OCI-LY3 (cell line): ENCODE measurements at regions not wholly inside any gene's neighbourhood (a gene's known extent, or its start where the extent isn't known, plus 50 kb on each side); places are given as distances from the start of the nearest gene placed in this dataset.

Source experiments
- CTCF ChIP-seq: fragments of 200-600, 300-600 bp; sonication (generic); IDR thresholded peaks from 2 replicates; pipeline ENCODE4 v1.5.1; 2014; ENCODE audit warnings: antibody characterized with exemption, low read length, low read depth
- EZH2phosphoT487 ChIP-seq: fragments of 200-600 bp; shearing (Covaris generic); IDR thresholded peaks from 2 replicates; pipeline ENCODE4 v1.6.1; 2018; ENCODE audit warnings: antibody characterized with exemption, mixed run types, low read depth

DNA sequence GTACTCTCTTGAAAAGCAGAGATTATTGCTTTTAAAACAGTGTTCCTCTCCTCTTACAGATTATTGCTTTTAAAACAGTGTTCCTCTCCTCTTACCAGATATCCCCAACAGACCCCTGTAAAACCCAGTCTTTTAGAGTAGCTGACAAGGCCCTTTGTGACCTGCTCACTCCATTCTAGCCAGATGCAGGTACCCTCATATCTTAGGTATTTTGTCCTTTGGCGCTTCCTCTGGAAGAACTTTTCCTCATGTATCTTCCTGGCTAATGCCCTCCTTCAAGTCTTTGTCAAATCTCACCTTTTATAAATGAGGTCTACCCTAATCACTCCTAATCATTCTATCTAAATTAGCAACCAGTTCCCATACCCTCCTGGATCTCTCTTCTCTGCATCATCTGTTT lies 536.0 kb downstream of the BTBD3 start:
- no peak for TF ChIP-seq CTCF
- TF ChIP-seq EZH2phosphoT487, result no peak
